GM19239 (cell line): ENCODE measurements at regions not wholly inside any gene's neighbourhood (a gene's known extent, or its start where the extent isn't known, plus 50 kb on each side); places are given as distances from the start of the nearest gene placed in this dataset.
"Not testable (repeated sequence)": the region's sequence is repeated elsewhere in the genome, so short reads cannot be mapped to it uniquely, and the experiment has no call there.

Source experiments
- DNase-seq: peaks from one replicate; pipeline ENCODE4 v3.0.0; 2011; ENCODE audit warnings: low spot score; ENCODE audit not compliant: insufficient read length
- FAIRE-seq: peaks from 2 replicates; lab custom pipeline; 2011; peaks lifted over from hg19 to GRCh38; lab: Jason Lieb, UNC

DNA sequence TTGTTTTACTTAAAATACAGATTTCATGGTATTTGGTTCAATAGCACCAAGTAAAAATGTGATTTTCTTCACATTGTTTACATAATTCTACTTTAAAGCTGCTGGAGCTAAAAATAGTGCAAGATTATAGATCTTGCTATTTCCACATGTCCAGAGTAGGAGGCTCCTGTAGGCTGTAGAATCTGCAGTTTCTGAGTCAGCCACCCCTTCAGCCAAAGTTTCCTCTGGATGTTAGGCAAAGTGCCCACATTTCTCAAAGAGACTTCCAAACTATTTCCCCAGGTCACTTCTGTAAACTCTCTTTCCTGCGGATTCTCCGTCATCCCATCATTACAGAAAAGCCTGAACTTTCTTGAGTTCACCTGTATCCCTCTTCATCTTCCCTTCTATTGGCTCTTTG lies 342.5 kb upstream of the FSTL5 start:
- FAIRE-seq (no peak), DNase-seq (no peak)

DNA sequence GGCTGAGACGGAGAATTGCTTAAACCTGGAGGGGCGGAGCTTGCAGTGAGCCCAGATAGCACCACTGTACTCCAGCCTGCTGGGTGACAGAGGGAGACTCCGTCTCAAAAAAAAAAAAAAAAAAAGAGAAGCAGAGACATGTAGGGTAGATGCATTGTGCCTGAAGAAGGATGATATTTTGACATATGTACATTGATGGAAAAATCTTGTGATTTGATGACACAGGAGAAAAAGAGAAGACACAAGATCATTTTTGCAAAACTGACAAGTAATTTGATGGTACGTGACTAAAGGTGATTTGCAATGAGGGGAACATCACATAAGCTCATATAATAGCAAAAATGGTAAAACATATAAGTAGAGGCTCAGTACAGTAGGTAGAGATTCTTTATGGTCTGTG lies 340.1 kb upstream of the FSTL5 start:
- FAIRE-seq = no peak
- no peak for DNase-seq

GRCh38 chr4:162502109-162502508 lies 338.3 kb upstream of the FSTL5 start:
- DNase-seq = no peak
- FAIRE-seq = no peak

DNA sequence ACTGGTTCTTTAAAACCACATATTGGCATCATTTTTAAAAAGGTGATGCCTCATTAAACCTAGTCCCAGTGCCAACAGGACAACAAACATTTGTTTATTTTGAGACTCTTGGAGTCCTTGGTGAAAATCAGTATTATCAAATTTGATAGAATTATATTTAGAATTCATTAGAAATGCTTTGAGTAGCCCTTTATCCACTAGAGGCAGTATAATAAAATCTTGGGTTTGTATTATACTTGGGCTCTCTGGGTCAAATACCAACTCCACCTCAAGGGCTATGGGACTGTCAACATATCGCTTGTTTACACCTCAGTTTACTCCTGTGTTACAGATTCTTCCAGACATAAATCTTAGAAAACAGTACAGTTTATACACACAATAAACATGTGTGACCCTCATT lies 335.7 kb upstream of the FSTL5 start:
- no peak for DNase-seq
- FAIRE-seq = no peak

GRCh38 chr4:162498168-162498567 lies 334.4 kb upstream of the FSTL5 start:
- no peak for FAIRE-seq
- DNase-seq = no peak

- FAIRE-seq = peak; percentile 95
These were observed 333.9 kb upstream of the FSTL5 start for GRCh38 chr4:162497564-162498167.

DNA sequence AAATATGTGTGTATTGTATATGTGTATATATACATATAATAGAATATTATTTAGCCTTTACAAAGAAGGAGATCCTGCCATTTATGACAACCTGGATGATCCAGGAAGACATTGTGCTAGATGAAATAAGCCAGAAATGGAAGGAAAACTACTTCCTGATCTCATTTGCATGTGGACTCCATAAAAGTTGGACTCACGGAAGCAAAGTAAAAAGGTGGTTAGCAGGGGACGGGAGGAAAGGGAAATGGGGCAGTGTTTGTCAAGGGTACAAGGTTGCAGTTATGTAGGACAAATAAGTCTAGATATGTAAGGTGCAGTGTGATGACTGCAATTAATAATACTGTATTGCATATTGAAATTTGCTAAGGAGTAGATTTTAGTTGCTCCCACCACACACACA lies 331.1 kb upstream of the FSTL5 start:
- FAIRE-seq (no peak), DNase-seq (no peak)

More at GRCh38 chr4:162497564-162498167, 333.9 kb upstream of the FSTL5 start:
- no peak for DNase-seq

DNA sequence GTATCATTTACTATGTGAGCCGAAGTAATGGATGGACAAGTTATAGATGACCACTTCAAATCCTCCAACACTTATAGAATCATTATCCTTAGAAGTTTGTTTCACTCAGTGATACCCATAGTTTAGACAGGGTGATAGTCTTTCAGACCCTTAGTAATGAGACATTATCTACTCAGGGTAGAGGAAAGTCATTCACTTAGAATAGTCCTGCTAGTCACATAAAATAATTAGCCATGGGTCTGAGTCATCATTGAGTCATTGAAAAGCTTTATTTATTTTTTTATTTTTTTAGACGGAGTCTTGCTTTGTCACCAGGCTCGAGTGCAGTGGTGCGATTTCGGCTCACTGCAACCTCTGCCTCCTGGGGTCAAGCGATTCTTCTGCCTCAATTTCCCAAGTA lies 321.7 kb upstream of the FSTL5 start:
- no peak for DNase-seq
- no peak for FAIRE-seq

DNA sequence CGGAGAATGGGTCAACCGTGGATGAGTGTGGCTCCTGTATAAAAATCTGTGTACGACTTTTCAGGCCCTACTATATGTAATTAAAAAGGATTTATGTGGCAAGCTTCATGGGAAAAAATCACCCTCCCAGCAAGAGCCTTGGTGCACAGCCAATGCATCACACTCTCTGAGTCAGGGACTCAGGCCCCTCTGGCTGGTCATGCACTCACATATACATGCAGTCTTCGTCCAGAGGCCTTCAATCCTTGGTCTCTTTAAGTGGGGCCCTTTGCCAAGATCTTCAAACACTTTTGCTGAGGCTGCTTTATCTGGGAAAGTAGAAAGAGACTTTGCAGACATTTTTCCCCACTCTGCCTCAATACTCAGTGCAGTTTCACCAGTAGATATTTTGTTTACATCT lies 311.4 kb upstream of the FSTL5 start:
- FAIRE-seq (no peak), DNase-seq (no peak)

- DNase-seq = no peak
- FAIRE-seq = no peak
These were observed 306.2 kb upstream of the FSTL5 start for GRCh38 chr4:162469977-162470376.

- FAIRE-seq, DNase-seq: not testable (repeated sequence)
These were observed 301.6 kb upstream of the FSTL5 start for GRCh38 chr4:162465356-162465755.

DNA sequence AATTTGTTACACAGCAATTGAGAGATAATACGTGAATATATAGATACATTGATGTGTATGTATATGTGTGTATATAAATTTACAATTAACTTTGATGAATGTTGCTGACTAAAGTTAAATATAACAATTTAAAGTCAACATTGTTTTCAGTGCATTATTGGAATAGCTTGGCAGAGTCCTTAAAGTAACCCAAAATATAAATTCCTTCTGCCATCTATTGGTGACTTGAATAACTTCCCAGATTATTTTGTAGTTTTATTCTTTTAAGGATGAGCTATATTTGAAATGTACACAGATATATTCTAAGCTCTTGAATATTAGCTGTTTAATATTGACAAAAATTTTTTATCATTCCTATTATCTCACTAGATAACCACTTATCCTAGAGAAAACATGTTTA lies 298.2 kb upstream of the FSTL5 start:
- FAIRE-seq = no peak
- DNase-seq = no peak

DNA sequence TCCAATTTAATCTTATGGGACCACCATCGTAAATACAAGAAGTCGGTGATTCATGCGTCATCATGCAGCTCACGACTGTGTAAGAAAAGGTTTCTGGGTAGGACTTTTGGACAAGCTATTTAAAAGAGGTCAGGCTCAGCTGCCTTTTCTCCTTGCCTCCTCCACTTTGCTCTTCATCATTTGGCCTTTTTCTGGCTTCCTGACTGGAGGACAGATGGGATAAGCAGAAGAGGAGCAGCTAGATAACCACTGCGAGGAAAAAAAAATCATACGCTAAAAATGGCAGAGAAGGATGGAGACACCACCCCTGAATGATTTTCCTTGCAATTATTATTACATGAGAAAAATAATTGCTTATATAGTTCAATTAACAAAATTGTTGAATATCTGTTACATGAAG lies 294.3 kb upstream of the FSTL5 start:
- no peak for FAIRE-seq

DNA sequence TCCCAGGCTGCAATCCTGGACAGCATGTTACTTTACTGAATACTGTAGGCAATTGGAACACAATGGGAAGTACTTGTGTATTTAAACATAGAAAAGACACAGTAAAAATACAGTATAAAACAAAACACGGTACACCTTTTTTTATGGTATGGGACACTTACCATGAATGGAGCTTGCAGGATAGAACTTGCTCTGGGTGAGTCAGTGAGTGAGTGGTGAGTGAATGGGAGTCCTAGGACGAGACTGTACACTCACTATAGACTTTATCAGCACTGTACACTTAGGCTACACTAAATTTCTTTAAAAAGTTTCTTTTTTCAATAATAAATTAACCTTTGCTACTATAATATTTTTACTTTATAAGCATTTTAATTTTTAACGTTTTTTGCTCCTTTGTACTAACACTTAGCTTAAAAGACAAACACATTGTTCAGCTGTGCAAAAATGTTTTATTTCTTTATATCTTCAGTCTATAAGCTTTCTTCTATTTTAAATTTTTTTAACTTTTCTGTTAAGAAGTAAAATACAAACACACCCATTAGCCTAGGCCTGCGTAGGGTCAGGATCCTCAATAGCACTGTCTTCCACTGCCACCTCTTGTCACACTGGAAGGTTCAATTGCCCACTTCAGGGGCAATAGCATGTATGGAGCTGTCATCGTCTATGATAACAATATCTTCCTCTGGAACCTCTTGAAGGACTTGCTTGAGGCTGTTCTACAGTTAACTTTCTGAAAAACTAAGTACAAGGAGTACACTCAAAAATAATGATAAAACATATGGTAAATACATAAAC lies 293.5 kb upstream of the FSTL5 start:
- FAIRE-seq = no peak
- no peak for DNase-seq

More for the DNA sequence above, 294.3 kb upstream of the FSTL5 start:
- no peak for DNase-seq

DNA sequence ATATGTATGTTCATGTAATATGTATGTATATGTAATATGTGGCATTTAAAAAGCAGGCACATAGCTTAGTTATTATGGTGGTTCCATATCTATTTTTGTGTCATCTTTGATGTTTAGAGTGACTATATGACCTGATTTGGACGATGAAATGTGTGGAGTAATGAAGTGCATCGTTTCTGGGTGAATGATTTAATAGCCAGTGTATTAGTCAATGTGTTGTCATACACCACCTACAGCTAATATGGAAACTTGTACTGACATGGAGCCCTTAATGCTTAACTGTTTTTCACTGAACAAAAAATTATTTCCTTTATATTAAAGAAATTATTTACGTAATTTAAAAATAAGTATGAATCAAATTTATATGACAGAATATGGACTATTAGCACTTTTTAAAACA lies 292.3 kb upstream of the FSTL5 start:
- no peak for DNase-seq
- no peak for FAIRE-seq

DNA sequence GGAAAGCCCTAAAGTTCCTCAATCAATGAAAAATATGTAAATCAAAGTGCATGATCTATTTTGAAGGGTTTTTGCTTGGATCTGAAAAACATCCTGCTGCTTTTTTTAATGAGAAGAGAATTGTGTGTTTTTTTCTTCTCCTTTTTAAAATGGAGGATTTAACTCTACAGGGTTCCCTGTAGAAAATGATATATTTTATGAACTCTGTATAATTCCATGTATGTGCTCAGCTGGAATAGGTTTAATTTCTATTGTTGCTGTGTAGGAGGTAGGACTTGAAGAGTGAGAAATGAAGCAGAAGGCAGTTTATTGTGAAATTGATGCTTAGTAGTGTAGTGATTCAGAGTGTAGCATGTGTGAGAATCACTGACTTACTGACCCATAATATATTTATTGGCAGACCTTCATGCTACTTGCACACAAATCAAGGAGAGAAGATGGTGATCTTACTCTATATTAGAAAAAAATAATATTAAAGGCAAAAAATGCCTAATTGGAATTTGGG lies 286.8 kb upstream of the FSTL5 start:
- DNase-seq (no peak), FAIRE-seq (no peak)

- FAIRE-seq (no peak), DNase-seq (no peak)
These were observed 279.7 kb upstream of the FSTL5 start for GRCh38 chr4:162443510-162443909.

DNA sequence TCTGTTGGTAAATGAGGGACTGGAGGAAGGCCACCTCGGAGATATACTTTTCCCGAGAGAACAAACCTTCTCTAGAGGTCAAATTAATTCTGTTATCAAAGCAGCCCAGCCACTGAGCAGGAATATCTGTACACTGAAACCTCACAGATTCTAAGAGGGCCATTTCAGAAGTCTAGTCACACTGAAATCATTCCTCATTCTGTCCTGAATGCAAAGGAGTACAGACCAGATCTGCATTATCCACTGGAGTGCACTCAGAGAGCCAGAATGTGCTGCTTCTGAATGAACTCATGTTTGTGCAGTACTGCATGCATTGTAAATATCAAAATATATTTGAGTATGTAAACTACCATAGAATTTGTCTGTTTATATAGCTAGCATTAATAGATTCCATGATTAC lies 278.3 kb upstream of the FSTL5 start:
- no peak for FAIRE-seq
- DNase-seq = no peak

DNA sequence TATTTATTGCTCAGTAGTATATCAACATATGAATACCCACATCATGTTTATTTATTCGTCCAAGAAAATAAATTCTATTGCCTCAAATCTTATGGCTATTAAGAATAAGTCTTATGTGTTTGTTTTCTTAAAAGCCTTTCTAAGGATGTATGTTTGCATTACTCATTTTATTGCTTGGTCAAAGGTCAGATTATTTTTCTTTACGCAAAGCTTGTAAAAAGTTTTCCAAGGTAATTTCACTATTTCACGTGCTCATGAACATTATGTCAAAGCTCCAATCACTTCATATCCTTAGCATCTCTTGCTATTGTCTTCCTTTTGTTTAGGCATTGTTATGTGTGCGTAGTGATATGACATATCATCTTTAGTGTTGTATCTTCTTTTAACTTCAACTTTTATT lies 258.5 kb upstream of the FSTL5 start:
- DNase-seq (no peak), FAIRE-seq (no peak)

DNA sequence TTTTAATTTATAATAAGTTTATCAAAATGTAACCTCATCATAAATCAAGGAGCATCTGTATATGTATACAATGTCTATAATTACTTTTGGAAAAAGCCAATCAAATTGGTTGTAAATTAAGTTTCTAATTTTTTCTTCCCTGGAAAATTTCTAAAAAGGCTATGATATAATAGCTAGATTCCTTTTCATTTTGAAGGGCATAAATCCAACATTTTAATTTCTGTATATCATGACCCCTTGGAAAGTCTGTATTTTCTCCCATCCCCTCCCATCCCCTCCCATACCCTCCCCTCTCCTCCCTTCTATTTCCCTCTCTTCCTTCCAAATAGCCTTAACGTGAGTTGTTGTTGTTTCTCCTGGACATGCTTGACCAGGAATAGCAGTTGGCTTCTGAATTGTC lies 247.1 kb upstream of the FSTL5 start:
- DNase-seq = no peak
- FAIRE-seq = no peak

DNA sequence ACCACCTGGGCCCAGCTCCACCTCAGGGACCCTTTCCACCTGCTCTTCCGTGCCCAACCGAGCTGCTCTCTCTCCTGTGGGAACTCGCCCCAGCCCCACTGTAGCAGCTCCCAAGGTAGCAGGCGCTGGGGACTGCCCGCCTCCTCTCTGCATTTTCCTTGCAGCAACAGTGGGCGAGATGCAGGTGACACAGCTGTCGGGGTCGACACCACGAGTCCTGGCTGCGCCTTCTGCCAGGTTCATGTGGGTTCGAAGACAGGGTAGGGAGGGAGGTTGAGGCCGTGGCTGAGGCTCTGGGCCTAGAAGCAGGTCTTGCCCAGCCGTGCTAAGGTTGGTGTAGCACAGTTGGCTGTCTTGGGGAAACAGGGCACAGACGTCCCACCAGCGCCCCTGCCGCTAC lies 245.2 kb upstream of the FSTL5 start:
- FAIRE-seq = no peak
- no peak for DNase-seq

- DNase-seq (no peak), FAIRE-seq (no peak)
These were observed 244.5 kb upstream of the FSTL5 start for GRCh38 chr4:162408309-162408708.
